Neural cell (in vitro differentiated cells): ENCODE measurements at regions not wholly inside any gene's neighbourhood (a gene's known extent, or its start where the extent isn't known, plus 50 kb on each side); places are given as distances from the start of the nearest gene placed in this dataset.

Experiments used
- H2AFZ ChIP-seq: fragments of 200-600, 300-800 bp; sonication (generic), shearing (Covaris generic); 2 replicates; pipeline ENCODE4 v1.6.0; 2014; ENCODE audit warnings: low read depth, mild to moderate bottlenecking, antibody characterized with exemption, low read length, moderate library complexity
- H3F3A ChIP-seq: fragments of 200-600 bp; shearing (Covaris generic); 2 replicates; pipeline ENCODE4 v1.6.1; 2016; ENCODE audit warnings: mild to moderate bottlenecking, moderate library complexity, mixed read lengths, antibody characterized with exemption, low read length; ENCODE audit not compliant: insufficient read depth, poor library complexity, severe bottlenecking
- H3K27ac ChIP-seq: fragments of 200-600, 300-800 bp; sonication (generic), shearing (Covaris generic); 2 replicates; pipeline ENCODE4 v1.5.1; 2014; ENCODE audit warnings: mild to moderate bottlenecking, low read length, moderate library complexity
- H3K27me3 ChIP-seq: fragments of 300-800, 200-600 bp; sonication (generic), shearing (Covaris generic); 2 replicates; pipeline ENCODE4 v1.6.0; 2014; ENCODE audit warnings: mild to moderate bottlenecking, low read depth, low read length, moderate library complexity; ENCODE audit not compliant: insufficient read depth
- H3K36me3 ChIP-seq: fragments of 300-800, 200-600 bp; sonication (generic), shearing (Covaris generic); 2 replicates; pipeline ENCODE4 v1.5.1; 2014; ENCODE audit warnings: mild to moderate bottlenecking, antibody characterized with exemption, low read length, moderate library complexity; ENCODE audit not compliant: insufficient read depth
- H3K4me2 ChIP-seq: fragments of 300-800, 200-600 bp; sonication (generic), shearing (Covaris generic); 2 replicates; pipeline ENCODE4 v1.6.0; 2014; ENCODE audit warnings: mild to moderate bottlenecking, low read length
- H3K4me3 ChIP-seq: fragments of 300-800, 200-600 bp; sonication (generic), shearing (Covaris generic); 2 replicates; pipeline ENCODE4 v1.5.1; 2014; ENCODE audit warnings: mild to moderate bottlenecking, low read length, moderate library complexity
- H3K79me2 ChIP-seq: fragments of 200-600 bp; shearing (Covaris generic); replicated peaks from 2 replicates; pipeline ENCODE4 v1.6.0; 2014; ENCODE audit warnings: mild to moderate bottlenecking, low read length, moderate library complexity; ENCODE audit not compliant: insufficient read depth
- H3K9ac ChIP-seq: fragments of 300-800, 200-600 bp; sonication (generic), shearing (Covaris generic); 2 replicates; pipeline ENCODE4 v1.6.1; 2016; ENCODE audit warnings: mild to moderate bottlenecking, low read length, mixed read lengths
- H3K9me2 ChIP-seq: fragments of 200-600 bp; shearing (Covaris generic); 2 replicates; pipeline ENCODE4 v1.6.1; 2016; ENCODE audit warnings: mild to moderate bottlenecking, low read length, mixed read lengths; ENCODE audit not compliant: insufficient read depth
- H3K9me3 ChIP-seq: fragments of 200-600, 300-800 bp; sonication (generic), shearing (Covaris generic); 2 replicates; pipeline ENCODE4 v1.6.1; 2016; ENCODE audit warnings: mild to moderate bottlenecking, mixed run types, low read length, moderate library complexity, mixed read lengths
- H4K20me1 ChIP-seq: fragments of 200-600 bp; shearing (Covaris generic); 2 replicates; pipeline ENCODE4 v1.6.1; 2016; ENCODE audit warnings: mild to moderate bottlenecking, mixed run types; ENCODE audit not compliant: insufficient read depth
- EP300 ChIP-seq: fragments of 450-650 bp; conservative IDR thresholded peaks from 2 replicates; pipeline ENCODE4 v1.6.1; 2014; ENCODE audit warnings: antibody characterized with exemption, mild to moderate bottlenecking, moderate library complexity; ENCODE audit not compliant: poor library complexity, severe bottlenecking
- EZH2 ChIP-seq: fragments of 200-600, 300-800 bp; shearing (Covaris generic), sonication (generic); IDR thresholded peaks from 2 replicates; pipeline ENCODE4 v1.6.1; 2014; ENCODE audit warnings: antibody characterized with exemption, low read length, borderline replicate concordance, mild to moderate bottlenecking; ENCODE audit not compliant: insufficient read depth, poor library complexity, severe bottlenecking
- MXI1 ChIP-seq: fragments of 450-650 bp; conservative IDR thresholded peaks from 2 replicates; pipeline ENCODE4 v1.6.1; 2014; ENCODE audit warnings: antibody characterized with exemption, mild to moderate bottlenecking; ENCODE audit not compliant: poor library complexity, severe bottlenecking
- POLR2AphosphoS5 ChIP-seq: IDR thresholded peaks from 2 replicates; pipeline ENCODE4 v1.6.1; 2012
- RAD21 ChIP-seq: fragments of 450-650 bp; conservative IDR thresholded peaks from 2 replicates; pipeline ENCODE4 v1.6.1; 2014; ENCODE audit warnings: antibody characterized with exemption, mild to moderate bottlenecking, moderate library complexity
- SMC3 ChIP-seq: fragments of 450-650 bp; conservative IDR thresholded peaks from 2 replicates; pipeline ENCODE4 v1.6.1; 2014; ENCODE audit warnings: antibody characterized with exemption, mild to moderate bottlenecking, moderate library complexity; ENCODE audit not compliant: poor library complexity
- TAF1 ChIP-seq: IDR thresholded peaks from 2 replicates; pipeline ENCODE4 v1.6.1; 2012; ENCODE audit warnings: low read depth
- TF ChIP-seq, protein P1 (sequence below): fragments of 450-650 bp; IDR thresholded peaks from 2 replicates; pipeline ENCODE4 v1.5.1; 2014; ENCODE audit warnings: antibody characterized with exemption, mild to moderate bottlenecking, moderate library complexity; ENCODE audit not compliant: poor library complexity, severe bottlenecking
- TF ChIP-seq, protein P2 (sequence below): IDR thresholded peaks from 2 replicates; pipeline ENCODE4 v1.6.1; 2012; ENCODE audit warnings: borderline replicate concordance

- Histone ChIP-seq H3K79me2 (no peaks in the 10 kb centered on the region), H3K9me3 (no peaks in the 10 kb centered on the region), H3K27ac (no peak overlapping the region), H3K36me3 (no peaks in the 10 kb centered on the region), H3K27me3 (no peaks in the 10 kb centered on the region), H3K4me3 (no peak overlapping the region), H3K4me2 (no peak overlapping the region), H2AFZ (no peak overlapping the region), H3K9ac (no peak overlapping the region), H4K20me1 (no peaks in the 10 kb centered on the region), H3F3A (no peaks in the 10 kb centered on the region), H3K9me2 (no peaks in the 10 kb centered on the region)
- TF ChIP-seq EZH2 (no peak), MXI1 (no peak), EP300 (no peak)
- TF ChIP-seq, protein P1, sequence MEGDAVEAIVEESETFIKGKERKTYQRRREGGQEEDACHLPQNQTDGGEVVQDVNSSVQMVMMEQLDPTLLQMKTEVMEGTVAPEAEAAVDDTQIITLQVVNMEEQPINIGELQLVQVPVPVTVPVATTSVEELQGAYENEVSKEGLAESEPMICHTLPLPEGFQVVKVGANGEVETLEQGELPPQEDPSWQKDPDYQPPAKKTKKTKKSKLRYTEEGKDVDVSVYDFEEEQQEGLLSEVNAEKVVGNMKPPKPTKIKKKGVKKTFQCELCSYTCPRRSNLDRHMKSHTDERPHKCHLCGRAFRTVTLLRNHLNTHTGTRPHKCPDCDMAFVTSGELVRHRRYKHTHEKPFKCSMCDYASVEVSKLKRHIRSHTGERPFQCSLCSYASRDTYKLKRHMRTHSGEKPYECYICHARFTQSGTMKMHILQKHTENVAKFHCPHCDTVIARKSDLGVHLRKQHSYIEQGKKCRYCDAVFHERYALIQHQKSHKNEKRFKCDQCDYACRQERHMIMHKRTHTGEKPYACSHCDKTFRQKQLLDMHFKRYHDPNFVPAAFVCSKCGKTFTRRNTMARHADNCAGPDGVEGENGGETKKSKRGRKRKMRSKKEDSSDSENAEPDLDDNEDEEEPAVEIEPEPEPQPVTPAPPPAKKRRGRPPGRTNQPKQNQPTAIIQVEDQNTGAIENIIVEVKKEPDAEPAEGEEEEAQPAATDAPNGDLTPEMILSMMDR = no peak
These were observed 562.4 kb upstream of the SALL1 start for GRCh38 chr16:51713502-51713901.

DNA sequence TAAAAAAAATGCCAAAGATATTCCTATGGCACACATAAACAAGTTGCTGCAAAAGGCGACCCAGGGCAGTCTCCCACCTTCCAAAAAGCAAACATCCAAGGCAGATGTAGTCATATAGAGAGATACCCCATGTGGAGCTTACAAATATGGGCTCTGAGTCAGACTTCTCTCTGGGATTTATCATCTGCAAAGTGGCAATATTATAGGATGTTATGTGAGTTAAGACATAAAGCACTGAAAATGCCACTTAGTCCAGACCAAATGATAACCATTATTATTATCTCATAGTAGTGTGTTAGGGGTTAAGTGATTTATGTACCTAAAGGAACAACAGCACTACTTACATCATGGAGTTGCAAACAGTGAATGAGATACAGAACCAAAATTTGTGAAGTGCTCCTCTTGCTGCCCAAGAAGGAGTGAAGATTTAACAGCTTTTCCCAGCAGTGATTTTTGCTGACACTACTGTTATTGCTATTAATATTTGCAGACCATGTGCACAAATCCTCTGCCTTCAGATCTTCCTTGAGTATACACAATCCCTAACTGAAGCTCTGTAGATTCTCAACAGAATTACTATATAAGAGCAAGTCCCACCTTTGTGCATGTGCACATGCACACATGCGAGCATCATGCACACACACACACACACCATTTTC lies 560.0 kb upstream of the SALL1 start:
- no peaks in the 10 kb centered on the region for H3K9me2 ChIP-seq
- H3K36me3 ChIP-seq = no peaks in the 10 kb centered on the region
- H3K27me3 ChIP-seq = no peaks in the 10 kb centered on the region
- no peak overlapping the region for H3K4me3 ChIP-seq
- no peak overlapping the region for H3K9ac ChIP-seq
- H2AFZ ChIP-seq = no peak overlapping the region
- H3F3A ChIP-seq = no peaks in the 10 kb centered on the region
- no peaks in the 10 kb centered on the region for H3K9me3 ChIP-seq
- no peak overlapping the region for H3K4me2 ChIP-seq
- H4K20me1 ChIP-seq = no peaks in the 10 kb centered on the region
- no peak overlapping the region for H3K27ac ChIP-seq
- no peak for TF ChIP-seq EP300
- H3K79me2 ChIP-seq = no peaks in the 10 kb centered on the region

GRCh38 chr16:51710186-51710585 lies 559.1 kb upstream of the SALL1 start:
- no peaks in the 10 kb centered on the region for H3K9me3 ChIP-seq
- H3K9ac ChIP-seq = no peak overlapping the region
- H3K9me2 ChIP-seq = no peaks in the 10 kb centered on the region
- H3F3A ChIP-seq = no peaks in the 10 kb centered on the region
- H2AFZ ChIP-seq = no peak overlapping the region
- H3K27ac ChIP-seq = no peak overlapping the region
- no peaks in the 10 kb centered on the region for H3K79me2 ChIP-seq
- H3K4me3 ChIP-seq = no peak overlapping the region
- no peaks in the 10 kb centered on the region for H4K20me1 ChIP-seq
- no peaks in the 10 kb centered on the region for H3K27me3 ChIP-seq
- H3K4me2 ChIP-seq = no peak overlapping the region
- no peak for TF ChIP-seq MXI1
- TF ChIP-seq EP300 = no peak
- TF ChIP-seq, protein P1 = no peak
- no peak for TF ChIP-seq EZH2
- TF ChIP-seq SMC3 = no peak
- no peak for TF ChIP-seq RAD21
- no peak for TF ChIP-seq TAF1
- TF ChIP-seq, protein P2, sequence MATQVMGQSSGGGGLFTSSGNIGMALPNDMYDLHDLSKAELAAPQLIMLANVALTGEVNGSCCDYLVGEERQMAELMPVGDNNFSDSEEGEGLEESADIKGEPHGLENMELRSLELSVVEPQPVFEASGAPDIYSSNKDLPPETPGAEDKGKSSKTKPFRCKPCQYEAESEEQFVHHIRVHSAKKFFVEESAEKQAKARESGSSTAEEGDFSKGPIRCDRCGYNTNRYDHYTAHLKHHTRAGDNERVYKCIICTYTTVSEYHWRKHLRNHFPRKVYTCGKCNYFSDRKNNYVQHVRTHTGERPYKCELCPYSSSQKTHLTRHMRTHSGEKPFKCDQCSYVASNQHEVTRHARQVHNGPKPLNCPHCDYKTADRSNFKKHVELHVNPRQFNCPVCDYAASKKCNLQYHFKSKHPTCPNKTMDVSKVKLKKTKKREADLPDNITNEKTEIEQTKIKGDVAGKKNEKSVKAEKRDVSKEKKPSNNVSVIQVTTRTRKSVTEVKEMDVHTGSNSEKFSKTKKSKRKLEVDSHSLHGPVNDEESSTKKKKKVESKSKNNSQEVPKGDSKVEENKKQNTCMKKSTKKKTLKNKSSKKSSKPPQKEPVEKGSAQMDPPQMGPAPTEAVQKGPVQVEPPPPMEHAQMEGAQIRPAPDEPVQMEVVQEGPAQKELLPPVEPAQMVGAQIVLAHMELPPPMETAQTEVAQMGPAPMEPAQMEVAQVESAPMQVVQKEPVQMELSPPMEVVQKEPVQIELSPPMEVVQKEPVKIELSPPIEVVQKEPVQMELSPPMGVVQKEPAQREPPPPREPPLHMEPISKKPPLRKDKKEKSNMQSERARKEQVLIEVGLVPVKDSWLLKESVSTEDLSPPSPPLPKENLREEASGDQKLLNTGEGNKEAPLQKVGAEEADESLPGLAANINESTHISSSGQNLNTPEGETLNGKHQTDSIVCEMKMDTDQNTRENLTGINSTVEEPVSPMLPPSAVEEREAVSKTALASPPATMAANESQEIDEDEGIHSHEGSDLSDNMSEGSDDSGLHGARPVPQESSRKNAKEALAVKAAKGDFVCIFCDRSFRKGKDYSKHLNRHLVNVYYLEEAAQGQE = no peak
- no peak for TF ChIP-seq POLR2AphosphoS5
- no peaks in the 10 kb centered on the region for H3K36me3 ChIP-seq
